Peyer's patch (tissue), 4 donors: ENCODE measurements at regions not wholly inside any gene's neighbourhood (a gene's known extent, or its start where the extent isn't known, plus 50 kb on each side); places are given as distances from the start of the nearest gene placed in this dataset.

ENCODE experiments used
- DNase-seq, 3 donors: peaks; one replicate each; pipeline ENCODE4 v3.0.0-alpha.2; 2017 to 2019
- H3K27ac ChIP-seq, 4 donors: fragments of 200-600 bp; sonication (generic); one replicate each; pipeline ENCODE4 v1.5.1; 2016 to 2019
- H3K27me3 ChIP-seq, 2 donors: fragments of 200-600 bp; sonication (generic); one replicate each; pipeline ENCODE4 v1.5.1; 2019
- H3K36me3 ChIP-seq, 3 donors: fragments of 200-600 bp; sonication (generic); one replicate each; pipeline ENCODE4 v1.5.1; 2016 to 2019
- H3K4me1 ChIP-seq, 4 donors: fragments of 200-600 bp; sonication (generic); one replicate each; pipeline ENCODE4 v1.5.1; 2016 to 2019
- H3K4me3 ChIP-seq, 4 donors: fragments of 200-600 bp; sonication (generic); 1 replicate in 3 of 4; 2 replicates in 1 of 4; pipeline ENCODE4 v1.5.1; 2016 to 2019; ENCODE audit warnings: mild to moderate bottlenecking in 1 of 4
- H3K9me3 ChIP-seq, 4 donors: fragments of 200-600 bp; sonication (generic); one replicate each; pipeline ENCODE4 v1.5.1; 2016 to 2019; ENCODE audit warnings: mild to moderate bottlenecking in 1 of 4
- CTCF ChIP-seq, 6 experiments: fragments of 450-650 bp in 4 of 6; fragments of 200-600 bp in 2 of 6; sonication (generic) in 1 of 6; IDR thresholded peaks; one replicate each; pipeline ENCODE4 v1.5.1; 2017 to 2019; ENCODE audit warnings: antibody characterized with exemption in 6 of 6, mild to moderate bottlenecking in 3 of 6, moderate library complexity in 1 of 6
- POLR2A ChIP-seq, 2 donors: fragments of 450-650 bp; IDR thresholded peaks; one replicate each; pipeline ENCODE4 v1.5.1; 2017; ENCODE audit warnings: antibody characterized with exemption in 2 of 2, mild to moderate bottlenecking in 2 of 2, moderate library complexity in 2 of 2

- Histone ChIP-seq H3K36me3 (no peaks in the 10 kb centered on the region), H3K27ac (no peak overlapping the region)
Measured at GRCh38 chr17:83144421-83145357, 65.3 kb downstream of the METRNL start.

GRCh38 chr17:83145358-83145738, 65.9 kb downstream of the METRNL start:
- H3K27me3 ChIP-seq: no peaks in the 10 kb centered on the region
- no peak overlapping the region for H3K27ac ChIP-seq
- H3K36me3 ChIP-seq: no peaks in the 10 kb centered on the region
- no peak overlapping the region for H3K4me3 ChIP-seq
- DNase-seq: no peak
- TF ChIP-seq POLR2A (IDR thresholded peaks at IDR 0.05) (no peak), CTCF (IDR thresholded peaks at IDR 0.05) (no peak)
- H3K9me3 ChIP-seq: no peaks in the 10 kb centered on the region
- H3K4me1 ChIP-seq: no peaks in the 10 kb centered on the region

More at GRCh38 chr17:83144421-83145357, 65.3 kb downstream of the METRNL start:
- H3K27me3 ChIP-seq: no peaks in the 10 kb centered on the region
- no peaks in the 10 kb centered on the region for H3K4me1 ChIP-seq
- H3K9me3 ChIP-seq: no peaks in the 10 kb centered on the region
- H3K4me3 ChIP-seq: no peak overlapping the region
- DNase-seq: no peak
- no peak for TF ChIP-seq POLR2A (IDR thresholded peaks at IDR 0.05)
- no peak for TF ChIP-seq CTCF (IDR thresholded peaks at IDR 0.05)

- Histone ChIP-seq H3K27ac (no peak overlapping the region), H3K9me3 (no peaks in the 10 kb centered on the region), H3K27me3 (no peaks in the 10 kb centered on the region), H3K36me3 (no peaks in the 10 kb centered on the region), H3K4me1 (no peaks in the 10 kb centered on the region), H3K4me3 (no peak overlapping the region)
- no peak for DNase-seq
- TF ChIP-seq CTCF (IDR thresholded peaks at IDR 0.05): no peak
- no peak for TF ChIP-seq POLR2A (IDR thresholded peaks at IDR 0.05)
Measured at GRCh38 chr17:83145831-83146230, 66.4 kb downstream of the METRNL start.

GRCh38 chr17:83146347-83146746, 66.9 kb downstream of the METRNL start:
- DNase-seq: no peak
- no peak overlapping the region for H3K4me3 ChIP-seq
- no peaks in the 10 kb centered on the region for H3K36me3 ChIP-seq
- H3K4me1 ChIP-seq: no peaks in the 10 kb centered on the region
- no peak overlapping the region for H3K27ac ChIP-seq
- H3K9me3 ChIP-seq: no peaks in the 10 kb centered on the region
- TF ChIP-seq POLR2A (IDR thresholded peaks at IDR 0.05): no peak
- TF ChIP-seq CTCF (IDR thresholded peaks at IDR 0.05): no peak
- H3K27me3 ChIP-seq: no peaks in the 10 kb centered on the region

GRCh38 chr17:83147280-83147679, 67.9 kb downstream of the METRNL start:
- Histone ChIP-seq H3K4me1 (no peaks in the 10 kb centered on the region), H3K27me3 (no peaks in the 10 kb centered on the region), H3K27ac (no peak overlapping the region), H3K4me3 (no peak overlapping the region), H3K36me3 (no peaks in the 10 kb centered on the region), H3K9me3 (no peaks in the 10 kb centered on the region)
- TF ChIP-seq POLR2A (IDR thresholded peaks at IDR 0.05): no peak
- TF ChIP-seq CTCF (IDR thresholded peaks at IDR 0.05): no peak
- no peak for DNase-seq
